HT-29 (cell line): ENCODE measurements at regions not wholly inside any gene's neighbourhood (a gene's known extent, or its start where the extent isn't known, plus 50 kb on each side); places are given as distances from the start of the nearest gene placed in this dataset.
"Not testable (repeated sequence)": the region's sequence is repeated elsewhere in the genome, so short reads cannot be mapped to it uniquely, and the experiment has no call there.

ENCODE experiments used
- DNase-seq: peaks from one replicate; pipeline ENCODE4 v3.0.0-alpha.2; 2015; ENCODE audit warnings: low spot score

DNA sequence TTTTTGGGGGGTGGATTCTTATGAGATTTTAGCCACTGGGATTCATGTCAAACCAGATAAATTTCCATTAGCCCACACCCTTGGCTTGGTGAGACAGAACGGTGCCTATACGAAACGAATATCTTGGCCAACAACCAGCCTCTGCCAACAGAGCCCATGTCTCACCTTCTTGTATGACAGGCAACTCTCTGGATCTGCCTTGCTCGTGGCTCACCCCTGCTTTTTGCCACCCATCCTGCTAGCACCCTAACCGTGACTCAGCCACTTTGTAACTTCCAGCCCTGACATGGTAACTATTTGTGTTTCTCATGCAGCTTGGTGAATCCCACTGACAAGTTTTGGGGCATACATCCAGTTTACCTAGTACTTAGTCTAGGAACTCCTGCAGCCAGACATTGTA, 457.0 kb downstream of the SPATA31D1 start:
- DNase-seq = no peak

DNA sequence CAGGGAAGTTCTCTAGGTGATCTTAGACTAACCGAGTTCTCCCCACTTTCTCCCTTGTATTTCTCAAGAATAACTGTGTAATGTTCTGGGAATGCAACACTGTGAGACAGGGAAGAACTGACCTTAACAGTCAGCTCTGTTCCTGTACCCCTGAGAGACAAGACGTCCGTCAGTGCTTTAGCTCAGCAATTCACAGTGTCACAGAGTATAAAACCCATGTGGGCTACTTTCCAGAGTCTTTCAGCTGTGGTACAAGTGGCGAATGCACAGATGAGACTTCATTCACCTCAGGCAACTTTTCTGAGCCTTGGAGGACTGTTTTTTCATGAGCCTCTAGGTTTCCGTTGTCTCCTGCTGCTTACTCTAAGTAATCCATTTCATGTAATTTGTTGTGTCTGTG, 458.8 kb downstream of the SPATA31D1 start:
- no peak for DNase-seq

DNA sequence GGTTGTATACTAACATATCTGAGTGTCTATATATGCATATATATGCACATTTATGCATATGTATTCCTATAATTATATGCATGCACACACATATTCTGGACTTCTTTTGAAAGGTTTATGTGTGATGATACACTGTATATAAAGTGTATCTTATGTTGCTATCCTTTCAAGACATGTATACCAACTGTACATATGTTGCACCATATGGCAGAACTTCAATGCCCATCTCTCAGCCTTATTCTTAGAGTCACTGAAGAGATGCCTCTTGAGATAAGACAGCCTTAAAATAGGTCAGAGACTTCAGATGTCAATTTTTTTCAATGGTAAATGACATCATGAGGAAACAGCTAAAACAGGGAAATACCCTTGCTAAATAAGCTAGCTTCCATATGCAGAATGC, 461.4 kb downstream of the SPATA31D1 start:
- DNase-seq = no peak

DNA sequence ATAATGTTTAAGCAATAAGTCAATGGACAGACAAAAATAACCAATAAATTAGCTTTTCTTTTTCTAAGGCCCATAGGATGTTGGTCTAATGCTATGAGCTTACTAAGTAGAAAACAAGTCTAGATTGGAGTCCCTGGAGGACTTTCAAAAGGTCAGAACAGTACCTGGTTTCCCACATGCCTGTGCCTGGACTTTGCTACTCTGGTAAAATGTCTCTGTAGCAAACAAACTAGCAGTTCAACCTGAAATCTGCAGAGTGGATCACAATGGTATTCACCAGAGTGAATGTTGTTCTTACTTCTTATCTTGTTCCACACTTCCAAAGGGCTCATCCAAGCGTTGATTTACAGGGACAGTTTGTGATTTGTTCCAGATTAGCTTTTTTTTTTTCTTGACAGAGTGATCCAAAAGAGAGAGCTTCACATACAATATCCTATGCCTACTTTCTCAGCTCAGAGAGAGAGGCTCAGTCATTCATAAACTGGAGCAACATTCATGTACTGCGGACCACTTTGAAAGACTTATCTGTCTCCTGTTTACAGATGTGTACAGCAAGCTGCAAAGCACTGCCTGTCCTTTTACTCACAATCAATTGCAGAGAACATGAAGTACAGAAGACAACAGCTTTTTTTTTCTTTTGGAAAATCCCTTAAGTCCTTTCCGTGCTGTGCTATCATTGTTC, 466.1 kb downstream of the SPATA31D1 start:
- no peak for DNase-seq

DNA sequence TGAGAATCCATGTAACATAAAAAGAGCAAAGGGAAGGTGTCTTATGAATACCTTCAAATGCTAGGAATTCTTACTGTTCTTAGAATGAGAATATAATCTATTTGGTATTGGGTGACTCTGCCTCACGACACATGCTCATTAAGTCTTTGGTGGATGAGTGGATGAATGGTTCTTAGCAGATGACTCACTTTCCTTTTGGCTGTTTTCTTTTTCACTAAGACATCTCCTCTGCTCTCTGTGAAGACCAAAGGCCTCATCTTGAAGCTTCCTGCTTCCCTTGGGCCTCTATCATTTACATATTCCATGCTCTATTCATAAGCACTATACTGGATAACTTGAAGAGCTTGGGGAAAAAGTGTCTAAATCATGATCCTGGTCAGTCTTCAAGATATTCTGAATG, 468.1 kb downstream of the SPATA31D1 start:
- no peak for DNase-seq

DNA sequence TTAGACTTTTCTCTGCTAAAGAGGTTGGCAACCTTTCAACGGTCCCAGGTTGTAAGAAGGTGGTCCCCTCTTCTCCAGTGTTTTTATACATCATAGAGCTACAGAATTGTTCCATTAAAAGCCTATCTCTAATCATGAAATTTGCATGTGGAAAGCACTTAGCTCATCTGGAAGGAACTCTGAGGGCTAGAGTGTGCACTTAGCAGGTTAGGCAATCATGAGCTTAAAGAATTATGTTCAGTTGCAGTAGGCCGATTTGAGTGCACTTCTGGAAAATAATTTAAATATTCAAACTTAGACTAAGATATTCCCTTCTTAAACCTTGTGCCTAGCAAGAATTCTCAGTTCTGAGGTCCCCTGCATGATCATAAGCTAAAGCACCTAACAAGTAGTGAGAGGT, 468.7 kb downstream of the SPATA31D1 start:
- DNase-seq = no peak

DNA sequence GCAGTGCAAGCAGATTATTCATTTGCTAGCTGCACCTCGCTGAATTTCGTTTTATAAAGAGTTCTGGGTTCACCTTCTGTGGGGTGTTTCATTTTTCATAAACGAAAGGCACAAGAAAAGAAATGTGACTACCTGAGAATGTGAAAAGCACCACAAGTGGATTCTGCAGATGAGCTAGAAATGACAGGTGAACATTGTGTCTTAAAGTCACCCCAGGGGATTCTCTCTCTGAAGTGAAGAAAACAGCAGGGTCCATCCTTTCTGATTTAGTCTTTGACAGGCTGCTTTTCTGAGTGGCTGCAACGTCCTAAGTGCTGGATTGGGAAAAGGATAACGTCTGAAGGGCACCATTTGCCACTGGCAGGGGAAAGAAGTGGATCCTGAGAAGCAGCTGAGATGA, 469.3 kb downstream of the SPATA31D1 start:
- no peak for DNase-seq

DNA sequence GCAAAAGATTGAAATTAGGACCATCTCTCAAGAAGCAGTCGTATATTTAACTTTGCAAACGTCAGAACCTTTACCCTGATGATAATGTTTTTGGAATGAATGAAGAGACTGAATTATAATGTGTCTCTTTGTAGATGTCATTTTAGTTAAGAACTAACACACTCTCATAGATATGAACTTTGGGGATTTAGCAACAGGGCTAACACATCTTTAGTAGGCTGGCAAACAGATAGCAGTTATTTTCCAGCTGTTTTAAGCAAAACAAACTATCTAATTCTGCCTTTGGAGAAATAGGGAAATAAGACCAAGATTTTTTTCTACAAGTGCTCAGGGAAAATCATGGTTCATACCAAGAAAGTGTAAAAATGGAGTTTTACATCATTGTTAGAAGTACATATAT, 469.7 kb downstream of the SPATA31D1 start:
- DNase-seq = no peak

DNA sequence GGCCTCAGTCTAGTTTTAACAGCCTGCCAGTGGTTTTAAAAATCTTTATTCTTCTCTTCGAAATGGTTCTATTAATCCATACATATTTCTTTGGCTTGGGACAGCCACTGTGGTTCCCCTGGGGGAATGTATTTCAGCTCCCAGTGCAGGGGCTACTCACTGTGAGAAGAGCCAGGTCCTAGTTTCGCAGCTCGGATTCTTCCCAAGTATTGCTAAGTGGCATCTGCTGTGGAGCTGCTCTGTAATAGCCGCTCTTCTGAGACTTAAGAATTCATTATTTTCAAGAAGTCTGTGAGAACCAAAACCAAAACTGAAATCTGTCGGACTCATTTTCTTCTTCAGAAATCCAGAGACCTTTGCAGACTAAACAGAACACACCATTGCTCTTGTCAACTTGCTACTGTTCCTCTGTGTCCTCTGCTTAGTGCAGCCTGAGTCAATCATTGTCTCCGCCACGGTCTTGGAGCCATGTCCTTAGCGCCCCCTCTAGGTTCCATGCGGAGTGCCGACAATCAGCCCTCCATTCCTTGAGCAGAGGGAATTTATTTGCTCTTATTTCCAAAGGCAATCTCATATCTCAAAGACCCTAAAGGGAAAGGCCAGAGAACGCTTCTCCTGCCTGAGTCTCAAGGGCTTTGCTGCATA, 478.2 kb downstream of the SPATA31D1 start:
- DNase-seq = peak; percentile 24

DNA sequence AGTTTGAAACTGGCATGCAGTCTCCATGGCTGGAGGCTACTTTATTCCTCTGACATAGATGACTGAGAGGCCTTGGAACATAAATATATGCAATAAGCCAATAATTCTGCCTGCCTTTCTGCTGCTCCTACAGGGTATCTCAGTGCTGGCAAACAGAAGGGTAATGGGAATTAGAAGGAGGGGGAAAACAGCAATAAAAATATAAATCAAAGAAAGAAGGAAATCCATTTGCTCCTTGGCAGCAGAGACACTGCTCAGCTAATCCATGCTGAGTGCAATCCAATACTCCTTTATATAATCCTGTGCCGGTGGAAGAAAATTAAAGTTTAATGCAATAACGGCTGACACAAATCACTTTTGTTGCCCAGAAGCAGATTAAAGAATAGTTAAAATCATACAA, 478.9 kb downstream of the SPATA31D1 start:
- no peak for DNase-seq

DNA sequence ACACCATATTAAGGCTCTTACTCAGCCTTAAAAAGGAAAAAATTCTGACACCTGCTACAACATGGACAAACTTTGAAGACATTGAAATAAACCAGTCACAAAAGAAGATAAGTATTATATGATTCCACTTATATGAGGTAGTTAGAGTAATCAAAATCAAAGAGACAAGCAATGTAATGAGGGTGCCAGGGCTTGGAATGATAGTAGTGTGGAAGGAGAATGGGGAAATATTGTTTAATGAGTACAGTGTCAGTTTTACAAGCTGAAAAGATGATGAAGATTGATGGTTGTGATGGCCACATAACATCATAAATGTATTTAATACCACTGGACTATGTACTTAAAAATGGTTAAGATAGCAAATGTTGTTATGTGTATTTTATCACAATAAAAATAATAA, 485.7 kb downstream of the SPATA31D1 start:
- no peak for DNase-seq

DNA sequence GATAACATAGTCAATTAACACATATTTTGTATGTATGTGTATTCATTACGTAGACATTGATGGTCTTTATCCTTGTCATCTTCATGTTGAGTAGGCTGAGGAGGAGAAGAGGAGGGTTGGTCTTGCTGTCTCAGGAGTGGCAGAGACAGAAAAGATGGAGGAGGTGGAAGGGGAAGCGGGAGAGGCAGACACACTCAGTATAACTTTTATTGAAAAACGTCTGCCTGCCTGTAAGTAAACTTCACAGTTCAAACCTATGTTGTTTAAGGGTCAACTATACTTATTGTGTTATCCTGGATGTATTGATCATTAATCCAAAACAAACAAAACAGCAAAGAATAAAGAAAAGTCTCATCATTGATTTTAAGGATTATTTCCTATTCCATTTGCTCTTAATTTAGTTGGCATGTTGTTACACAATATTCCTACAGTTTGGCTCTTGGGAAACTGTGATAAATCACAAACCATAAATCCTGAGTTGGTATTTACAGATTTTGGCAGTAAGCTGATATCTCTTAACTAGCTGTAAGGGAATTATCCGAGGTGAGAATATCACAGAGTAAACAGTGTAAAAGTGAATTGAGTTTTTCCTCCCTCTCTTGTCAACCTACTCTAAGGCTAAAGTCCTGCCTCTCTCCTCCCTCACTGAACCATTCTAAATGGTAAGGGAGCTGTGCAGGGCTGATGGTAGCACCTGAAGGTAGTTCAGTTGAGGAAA, 487.2 kb downstream of the SPATA31D1 start:
- DNase-seq = no peak

DNA sequence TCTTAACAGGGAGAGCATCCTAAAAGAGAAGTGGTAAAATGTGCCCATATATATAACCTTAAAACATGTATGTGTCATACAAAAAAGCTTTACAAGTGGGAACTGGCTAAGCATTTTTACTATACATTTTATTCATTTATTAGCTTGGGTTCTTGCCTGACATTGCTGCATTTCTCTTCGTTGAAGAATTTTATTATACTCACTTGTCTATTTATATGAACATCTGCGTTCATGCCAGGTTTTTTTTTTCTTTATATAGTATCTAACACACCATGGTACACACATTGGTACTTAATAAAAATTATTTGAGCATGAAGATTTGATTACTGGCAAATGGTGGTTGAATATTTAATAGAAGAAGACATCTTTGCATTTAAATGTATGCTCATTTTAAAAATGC, 492.3 kb downstream of the SPATA31D1 start:
- DNase-seq = no peak

DNA sequence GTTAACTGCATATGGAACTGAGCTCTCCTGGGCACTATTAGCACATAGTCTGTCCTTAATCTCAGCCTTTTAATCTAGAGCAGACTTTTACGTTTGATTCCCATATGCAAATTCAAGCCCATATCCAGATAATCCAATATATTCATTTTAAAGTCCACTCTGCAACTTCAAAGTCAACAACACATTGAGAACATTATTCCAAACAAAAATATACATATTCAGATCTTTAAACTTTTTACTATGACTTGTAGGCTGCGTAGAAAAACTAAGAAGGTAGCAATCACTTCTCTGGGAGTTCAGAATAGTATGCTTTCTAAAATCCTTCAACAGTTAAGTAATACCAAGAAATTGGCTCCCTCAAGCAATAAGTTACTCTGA, 499.4 kb downstream of the SPATA31D1 start:
- DNase-seq = no peak

DNA sequence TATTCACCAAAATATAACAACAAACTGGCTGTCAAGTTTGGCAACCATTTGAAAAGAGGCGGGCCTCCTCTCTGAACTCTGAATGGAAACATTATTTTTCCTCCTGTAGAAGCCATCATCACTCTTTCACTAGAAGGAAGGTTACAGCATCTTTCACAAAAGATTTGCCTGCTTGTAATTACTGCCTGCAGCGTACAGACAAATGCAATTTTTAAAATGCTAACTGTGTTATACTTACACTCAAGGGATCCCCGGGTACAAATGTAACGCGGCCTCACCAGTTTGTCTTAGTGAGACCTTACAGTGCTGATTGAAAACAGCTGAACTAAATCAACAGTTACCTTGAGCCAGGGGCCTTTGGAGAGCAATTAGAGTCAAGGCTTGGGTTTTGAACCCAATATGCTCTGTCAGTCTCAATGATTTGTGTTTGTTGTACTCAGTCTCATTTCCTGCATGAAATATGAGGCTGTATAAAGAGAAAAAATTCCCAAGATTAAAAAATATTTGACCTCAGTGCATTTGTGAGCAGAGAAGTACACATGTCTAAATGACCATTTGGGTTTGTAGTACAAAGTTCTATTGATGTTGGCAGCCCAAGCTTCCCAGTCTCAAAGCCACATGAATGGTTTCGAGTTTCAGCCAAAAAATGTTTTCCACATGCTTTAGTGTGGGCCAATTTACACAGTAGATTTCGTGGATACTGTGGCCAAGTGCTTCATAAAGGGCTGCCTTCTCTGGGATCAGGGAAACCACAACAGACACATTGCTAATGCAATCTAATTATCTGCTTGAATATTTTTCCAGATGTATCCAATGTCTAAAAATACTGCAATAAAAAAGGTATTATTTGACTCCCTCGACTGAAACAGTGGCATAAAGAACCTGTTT, 500.0 kb downstream of the SPATA31D1 start:
- DNase-seq = no peak

DNA sequence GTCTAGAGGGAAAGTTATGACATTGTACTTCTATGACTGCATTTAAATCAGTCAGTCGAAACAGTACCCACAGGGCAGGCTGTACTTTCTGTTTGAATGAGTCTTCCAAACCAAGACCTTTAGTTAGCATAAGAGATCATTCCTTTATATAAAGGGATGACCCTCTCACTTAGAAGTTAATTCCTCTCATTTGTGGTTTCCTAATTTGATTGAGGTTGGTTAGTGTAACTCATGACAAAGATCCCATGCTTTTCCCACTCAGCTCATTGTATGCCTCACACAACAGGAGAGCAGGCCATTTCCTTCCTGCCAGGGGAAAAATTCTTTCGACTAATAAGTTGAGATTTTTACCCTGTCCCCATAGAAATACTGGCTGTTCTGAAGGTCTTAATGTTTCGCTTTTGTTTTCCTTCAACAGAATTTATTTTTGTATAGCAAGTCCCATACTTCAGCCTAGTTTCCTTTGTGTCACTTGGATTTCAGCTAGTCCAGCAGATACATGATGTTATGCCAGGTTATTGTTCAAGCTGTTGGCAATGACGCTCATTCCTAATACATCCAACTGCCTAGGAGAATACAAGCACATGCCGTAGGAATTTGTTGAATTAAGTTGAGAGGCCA, 500.7 kb downstream of the SPATA31D1 start:
- DNase-seq = no peak

DNA sequence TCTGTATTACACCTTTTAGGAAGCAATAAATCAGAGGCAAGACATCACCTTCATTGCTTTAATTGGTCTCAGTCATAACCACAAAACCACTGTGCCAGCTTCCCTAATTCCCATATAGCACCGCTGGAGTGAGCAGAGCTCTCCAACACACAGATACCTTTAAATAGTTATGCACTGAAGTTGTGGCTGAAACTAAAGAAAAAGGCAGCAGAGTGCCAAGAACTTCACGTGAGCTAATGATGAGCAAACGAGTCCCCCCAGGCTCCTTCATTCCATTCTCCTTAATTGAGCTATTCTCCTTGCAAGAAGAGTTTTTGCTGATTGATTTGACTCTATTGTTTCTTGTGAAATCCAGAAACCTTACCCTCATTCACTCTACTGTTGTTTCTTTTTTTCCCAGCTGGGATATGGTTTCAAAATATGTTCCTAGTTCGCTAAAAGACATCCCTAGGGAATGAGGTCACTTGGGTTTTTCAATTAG, 501.5 kb downstream of the SPATA31D1 start:
- DNase-seq = no peak

DNA sequence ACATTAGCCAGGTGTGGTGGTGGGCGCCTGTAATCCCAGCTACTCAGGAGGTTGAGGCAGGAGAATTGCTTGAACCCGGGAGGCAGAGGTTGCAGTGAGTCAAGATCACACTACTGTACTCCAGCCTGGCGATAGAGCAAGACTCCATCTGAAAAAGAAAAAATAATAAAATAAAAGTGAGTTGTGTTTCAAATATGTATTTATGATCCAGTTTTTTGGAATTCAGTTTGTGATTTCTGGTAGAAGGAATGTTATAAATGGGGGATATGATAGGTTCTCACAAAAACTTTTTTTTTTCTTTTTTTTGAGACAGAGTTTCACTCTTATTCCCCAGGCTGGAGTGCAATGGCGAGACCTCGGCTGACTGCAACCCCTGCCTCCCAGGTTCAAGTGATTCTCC, 502.2 kb downstream of the SPATA31D1 start:
- DNase-seq = not testable (repeated sequence)

DNA sequence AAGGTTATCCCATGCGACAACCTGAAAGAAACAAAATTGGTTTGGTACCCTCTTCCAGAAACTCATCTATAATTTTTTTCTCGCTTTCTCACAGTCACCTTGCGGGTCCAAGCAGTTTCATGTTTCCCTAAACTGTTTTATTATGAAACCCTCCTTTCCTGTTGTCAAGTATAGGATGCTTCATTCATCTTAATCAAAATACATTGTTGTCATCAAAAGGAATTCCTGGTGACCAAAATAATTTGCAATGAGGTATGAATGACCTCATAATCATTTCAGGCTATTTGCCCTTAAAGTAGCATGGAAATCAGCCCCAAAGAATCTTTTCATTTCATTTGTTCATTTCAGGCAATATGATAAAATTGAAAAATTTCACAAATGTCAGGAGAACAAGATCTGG, 503.0 kb downstream of the SPATA31D1 start:
- DNase-seq = no peak

DNA sequence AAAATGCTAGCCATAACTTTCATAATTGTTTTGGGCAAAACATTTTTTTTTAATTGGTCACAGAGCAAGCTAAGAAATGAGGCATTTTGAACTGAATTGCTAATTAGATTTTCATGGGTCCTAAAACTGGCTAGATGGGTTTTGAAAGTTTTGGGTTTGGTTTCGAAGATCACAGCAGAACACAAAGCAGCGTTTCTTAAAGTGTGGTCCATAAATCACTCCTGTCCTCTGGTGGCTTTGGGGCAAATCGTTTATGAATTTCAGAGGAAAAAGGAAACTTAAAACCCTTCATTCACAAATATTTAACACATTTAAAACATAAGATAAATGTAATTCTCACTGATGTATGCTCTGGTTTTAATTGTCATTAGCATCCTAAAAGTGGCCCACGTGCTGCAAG, 503.7 kb downstream of the SPATA31D1 start:
- no peak for DNase-seq
